GM12873 (cell line): ENCODE measurements at regions not wholly inside any gene's neighbourhood (a gene's known extent, or its start where the extent isn't known, plus 50 kb on each side); places are given as distances from the start of the nearest gene placed in this dataset.

ENCODE experiments used
- TF ChIP-seq, protein P1 (sequence below): IDR thresholded peaks from 2 replicates; pipeline ENCODE4 v1.5.1; 2012; ENCODE audit warnings: low read depth, mild to moderate bottlenecking, moderate library complexity, low read length, control low read depth; ENCODE audit not compliant: insufficient read depth; ENCODE audit errors: missing control alignments

GRCh38 chr5:174575043-174575442, 149.3 kb upstream of the MSX2 start:
- TF ChIP-seq, protein P1, sequence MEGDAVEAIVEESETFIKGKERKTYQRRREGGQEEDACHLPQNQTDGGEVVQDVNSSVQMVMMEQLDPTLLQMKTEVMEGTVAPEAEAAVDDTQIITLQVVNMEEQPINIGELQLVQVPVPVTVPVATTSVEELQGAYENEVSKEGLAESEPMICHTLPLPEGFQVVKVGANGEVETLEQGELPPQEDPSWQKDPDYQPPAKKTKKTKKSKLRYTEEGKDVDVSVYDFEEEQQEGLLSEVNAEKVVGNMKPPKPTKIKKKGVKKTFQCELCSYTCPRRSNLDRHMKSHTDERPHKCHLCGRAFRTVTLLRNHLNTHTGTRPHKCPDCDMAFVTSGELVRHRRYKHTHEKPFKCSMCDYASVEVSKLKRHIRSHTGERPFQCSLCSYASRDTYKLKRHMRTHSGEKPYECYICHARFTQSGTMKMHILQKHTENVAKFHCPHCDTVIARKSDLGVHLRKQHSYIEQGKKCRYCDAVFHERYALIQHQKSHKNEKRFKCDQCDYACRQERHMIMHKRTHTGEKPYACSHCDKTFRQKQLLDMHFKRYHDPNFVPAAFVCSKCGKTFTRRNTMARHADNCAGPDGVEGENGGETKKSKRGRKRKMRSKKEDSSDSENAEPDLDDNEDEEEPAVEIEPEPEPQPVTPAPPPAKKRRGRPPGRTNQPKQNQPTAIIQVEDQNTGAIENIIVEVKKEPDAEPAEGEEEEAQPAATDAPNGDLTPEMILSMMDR: no peak

DNA sequence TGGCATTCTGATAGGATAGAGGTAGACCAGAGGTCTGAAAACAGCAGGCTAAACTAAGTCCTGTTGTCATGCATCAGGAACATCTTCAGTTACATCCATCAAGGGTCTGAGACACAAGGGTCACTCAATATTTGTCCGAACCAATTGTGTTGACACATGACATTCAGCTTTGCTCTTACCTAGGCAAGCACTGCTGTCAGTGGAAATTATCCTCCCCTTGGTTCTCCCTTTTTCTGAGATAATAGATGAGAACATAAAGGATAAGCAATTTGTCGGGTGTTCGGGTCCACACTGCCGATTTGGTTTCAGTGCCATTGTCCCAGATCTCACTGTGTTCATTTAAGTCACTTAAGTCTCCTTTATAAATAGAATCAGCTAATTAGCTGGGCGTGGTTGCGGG, 148.3 kb upstream of the MSX2 start:
- TF ChIP-seq, protein P1: no peak

DNA sequence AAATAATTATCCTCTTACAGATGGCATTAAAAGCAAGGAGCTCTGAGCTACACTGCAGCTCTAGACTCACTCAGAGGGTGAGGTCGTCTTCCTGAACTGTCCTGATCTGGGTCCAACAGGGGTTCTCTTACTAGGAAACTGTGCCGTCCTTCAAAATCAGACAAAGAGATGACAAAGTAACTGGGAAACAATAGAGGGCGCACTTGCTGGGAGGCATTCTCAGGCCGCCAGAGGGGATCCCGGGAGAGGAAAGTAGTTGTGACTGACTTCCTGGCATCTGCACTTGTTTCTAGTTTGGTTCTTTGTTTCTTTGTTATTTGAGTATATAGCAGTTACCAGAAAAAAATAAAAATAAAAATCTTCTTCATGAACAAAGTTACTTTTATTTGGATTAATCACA, 142.9 kb upstream of the MSX2 start:
- TF ChIP-seq, protein P1: peak; percentile 39

- TF ChIP-seq, protein P1: no peak
Observed at GRCh38 chr5:174581894-174582293, 142.5 kb upstream of the MSX2 start.

- TF ChIP-seq, protein P1: no peak
Observed at GRCh38 chr5:174583071-174583470, 141.3 kb upstream of the MSX2 start.

GRCh38 chr5:174585472-174585871, 138.9 kb upstream of the MSX2 start:
- TF ChIP-seq, protein P1: no peak

DNA sequence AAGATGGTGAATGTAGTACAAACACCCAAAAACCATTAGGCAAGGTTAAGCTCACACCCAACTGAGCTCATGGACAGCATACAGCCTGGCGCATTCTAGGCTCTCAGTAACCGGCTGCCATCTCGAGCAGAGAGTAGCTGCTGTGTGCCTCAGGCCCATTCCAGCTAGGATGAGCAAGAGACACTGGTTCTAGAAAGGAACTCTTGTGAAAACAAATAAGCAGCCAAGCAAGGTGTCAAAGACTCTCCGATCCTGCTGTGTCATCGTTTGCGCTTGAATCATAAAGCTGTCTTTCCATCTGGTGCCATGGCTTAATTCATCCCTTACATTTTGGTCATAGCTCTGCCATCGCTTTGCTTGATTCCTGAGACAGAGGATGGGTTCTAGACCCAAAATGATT, 135.4 kb upstream of the MSX2 start:
- TF ChIP-seq, protein P1: no peak
